NOMO-1 treated with DMSO at 0.1 percent for 48 hours (cell line): ENCODE measurements at regions not wholly inside any gene's neighbourhood (a gene's known extent, or its start where the extent isn't known, plus 50 kb on each side); places are given as distances from the start of the nearest gene placed in this dataset.

ENCODE experiments used
- DNase-seq: peaks from one replicate; lab custom pipeline; 2025; ENCODE audit not compliant: unreplicated experiment; lab: John Stamatoyannopoulos, UW

DNA sequence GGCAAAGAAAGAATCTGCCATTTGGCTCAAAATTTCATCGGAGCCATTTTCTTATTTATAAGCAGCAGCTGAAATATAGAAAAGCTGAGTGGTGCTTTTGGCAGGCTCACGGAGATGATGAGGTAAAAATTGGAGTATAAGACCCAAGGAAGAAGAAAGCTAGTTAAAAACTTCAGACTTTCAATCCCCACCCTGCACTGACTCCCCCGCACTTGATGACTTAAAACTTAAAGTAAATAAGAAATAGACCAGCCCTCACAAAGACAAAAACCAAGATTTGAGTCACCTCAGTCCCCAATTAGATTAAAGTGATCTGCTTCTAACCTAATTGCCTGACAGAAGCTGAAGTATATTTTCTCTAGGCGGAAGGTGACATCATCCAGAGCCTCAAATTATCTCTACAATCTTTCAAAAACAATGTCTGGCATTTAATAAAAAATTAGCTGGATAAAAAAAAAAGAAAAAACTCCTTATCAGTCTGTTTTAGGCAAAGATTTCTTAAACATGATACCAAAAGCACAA is 124.0 kb upstream of the PJA2 start:
- DNase-seq, result no peak

DNA sequence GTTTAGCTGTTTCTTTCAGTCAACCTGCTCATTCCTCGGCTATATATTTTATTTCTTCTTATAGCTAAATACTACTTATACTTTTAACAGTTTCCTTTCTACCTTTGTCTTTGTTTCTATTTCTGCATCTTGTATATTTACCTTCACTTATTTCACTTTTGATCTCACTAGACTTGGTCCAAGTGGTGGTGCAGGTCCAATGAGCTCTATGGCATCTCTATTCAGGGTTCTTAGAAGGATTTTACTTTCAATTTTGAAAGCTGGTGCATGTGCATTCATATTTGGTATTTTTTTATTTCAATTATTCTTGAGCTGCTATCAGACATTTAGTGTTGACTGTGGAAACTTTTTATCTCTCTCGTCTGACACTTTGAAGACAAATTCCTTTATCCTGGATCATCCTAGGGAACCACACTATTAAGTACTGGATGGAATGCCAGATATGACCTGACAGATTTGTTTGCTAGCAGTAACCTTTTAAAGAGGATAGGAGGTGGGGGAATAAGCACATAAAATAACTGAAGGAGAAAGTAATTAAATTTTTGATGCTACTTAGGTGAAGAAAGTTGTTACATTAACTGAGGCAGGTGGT is 123.1 kb upstream of the PJA2 start:
- no peak for DNase-seq

DNA sequence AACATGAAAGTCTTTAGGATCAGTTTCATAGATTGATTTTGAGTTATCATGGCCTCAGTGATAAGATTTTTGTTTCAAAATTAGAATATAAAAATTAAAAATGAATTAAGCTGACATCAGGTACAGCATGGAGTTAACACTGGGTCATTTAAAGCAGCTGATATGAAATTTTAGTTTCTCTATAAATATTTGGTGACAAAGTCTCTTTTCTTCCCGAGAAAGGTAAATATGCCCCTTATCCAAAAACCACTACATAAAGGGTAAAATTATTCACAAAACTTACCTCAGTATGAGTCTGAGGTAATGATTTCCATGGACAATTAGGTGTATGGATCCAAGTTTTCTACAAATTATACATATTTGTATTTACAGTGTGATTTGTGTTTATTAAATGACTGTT is 121.5 kb upstream of the PJA2 start:
- DNase-seq, result no peak

DNA sequence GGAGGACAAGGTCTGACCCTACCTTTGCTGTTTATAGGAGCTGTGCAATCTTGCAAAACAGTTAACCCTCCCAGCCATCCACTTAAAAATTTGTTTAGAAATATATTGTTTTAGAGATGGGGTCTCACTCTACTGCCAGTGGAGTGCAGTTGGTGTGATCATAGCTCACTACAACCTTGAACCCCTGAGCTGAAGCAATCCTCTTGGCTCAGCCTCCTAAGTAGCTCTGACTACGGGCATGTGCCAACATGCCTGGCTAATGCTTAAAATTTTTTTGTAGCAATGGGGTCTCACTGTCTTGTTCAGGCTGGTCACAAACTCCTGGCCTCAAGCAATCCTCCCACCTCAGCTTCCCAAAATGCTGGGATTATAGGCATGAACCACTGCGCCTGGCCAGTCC is 120.2 kb upstream of the PJA2 start:
- no peak for DNase-seq

DNA sequence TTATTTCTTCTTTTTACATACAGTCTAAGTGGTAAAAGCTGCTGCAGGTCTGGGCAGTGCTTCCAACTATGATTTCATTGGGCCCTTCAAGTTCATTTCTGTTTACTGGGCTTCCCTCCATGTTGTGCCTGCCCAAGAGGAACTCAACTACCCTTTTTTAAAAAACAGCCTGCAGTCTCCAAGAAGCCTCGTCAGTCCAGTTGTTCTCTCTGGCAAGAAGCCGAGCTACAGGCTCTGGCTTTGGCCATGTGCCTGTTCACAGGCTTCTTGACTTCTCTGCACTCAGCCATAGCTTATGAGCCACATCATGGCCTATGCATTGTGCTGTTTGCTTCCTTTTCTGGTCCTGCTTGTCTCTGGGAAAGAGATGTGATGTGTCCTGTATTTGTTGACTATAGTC is 119.7 kb upstream of the PJA2 start:
- DNase-seq, result no peak

DNA sequence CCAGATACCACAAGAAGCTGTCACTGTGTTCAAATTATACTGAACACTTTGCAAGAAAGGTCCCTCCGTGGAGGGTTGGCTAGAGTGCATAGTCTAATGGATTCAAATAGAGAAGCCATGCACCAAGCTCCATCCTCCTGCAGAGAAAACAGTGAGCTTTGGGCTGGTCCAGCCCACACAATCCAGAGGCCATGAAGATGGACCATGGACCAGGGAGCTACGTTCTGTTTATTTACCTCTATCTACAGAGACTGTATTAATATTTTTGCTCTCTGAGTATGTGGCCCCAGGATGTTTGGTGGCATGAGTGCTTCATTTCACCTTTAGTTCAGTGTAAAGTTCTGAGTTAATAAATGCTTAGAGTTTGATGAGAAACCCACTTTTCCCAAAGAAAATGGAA is 114.8 kb upstream of the PJA2 start:
- DNase-seq, result no peak

DNA sequence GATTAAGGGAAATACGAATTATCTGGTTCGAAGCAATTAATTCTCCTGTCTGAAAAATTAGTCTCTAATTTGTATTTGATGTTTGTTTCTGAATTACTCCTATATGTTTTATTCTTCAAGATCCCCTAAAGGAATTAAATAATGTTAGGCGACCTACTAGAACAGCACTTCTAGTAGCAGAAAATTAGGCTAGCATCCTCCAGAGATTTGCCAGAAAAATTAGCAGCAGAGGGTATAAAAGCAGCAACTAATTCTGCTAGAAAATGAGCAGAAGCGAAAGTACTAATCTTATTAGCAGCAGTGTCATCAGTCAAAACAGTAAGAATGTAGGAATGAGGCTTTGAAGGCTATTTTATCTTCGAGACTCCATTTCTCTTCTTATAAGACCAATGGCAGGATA is 114.3 kb upstream of the PJA2 start:
- no peak for DNase-seq

DNA sequence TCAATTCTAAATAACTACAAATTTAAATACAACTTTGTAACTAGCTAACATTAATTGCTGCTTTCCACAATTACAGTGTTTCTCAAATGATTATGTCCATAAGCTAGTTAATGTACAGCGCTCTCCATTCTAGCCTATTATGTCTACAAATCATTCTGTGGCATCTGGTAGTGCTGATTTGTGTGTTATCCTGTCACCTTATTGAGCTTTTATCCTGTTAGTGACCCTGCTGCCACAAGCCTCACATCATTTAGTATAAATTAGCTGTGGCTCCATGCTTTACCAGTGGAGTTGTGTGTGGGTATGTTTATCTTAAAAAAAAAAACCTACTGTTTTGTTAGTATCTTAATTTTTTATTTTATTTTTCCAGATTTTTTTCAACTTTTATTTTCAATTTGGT is 112.6 kb upstream of the PJA2 start:
- no peak for DNase-seq

DNA sequence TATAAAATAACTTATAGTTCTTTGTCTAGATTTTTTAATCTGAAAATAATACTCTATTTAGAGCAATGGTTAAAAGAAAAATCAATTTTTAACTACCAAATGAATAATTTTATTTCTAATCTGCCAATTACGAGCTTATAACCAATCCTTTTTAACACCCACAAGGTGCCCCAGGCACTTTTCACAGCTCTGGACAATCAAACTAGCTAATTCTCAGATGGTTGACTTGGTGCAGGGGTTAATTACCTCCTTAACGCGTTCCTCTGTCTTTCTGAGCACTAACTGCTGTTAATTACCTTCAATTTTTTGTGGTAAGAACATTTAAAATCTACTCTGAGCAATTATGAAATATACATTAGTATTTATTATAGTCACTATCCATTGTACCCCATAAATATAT is 109.6 kb upstream of the PJA2 start:
- no peak for DNase-seq

DNA sequence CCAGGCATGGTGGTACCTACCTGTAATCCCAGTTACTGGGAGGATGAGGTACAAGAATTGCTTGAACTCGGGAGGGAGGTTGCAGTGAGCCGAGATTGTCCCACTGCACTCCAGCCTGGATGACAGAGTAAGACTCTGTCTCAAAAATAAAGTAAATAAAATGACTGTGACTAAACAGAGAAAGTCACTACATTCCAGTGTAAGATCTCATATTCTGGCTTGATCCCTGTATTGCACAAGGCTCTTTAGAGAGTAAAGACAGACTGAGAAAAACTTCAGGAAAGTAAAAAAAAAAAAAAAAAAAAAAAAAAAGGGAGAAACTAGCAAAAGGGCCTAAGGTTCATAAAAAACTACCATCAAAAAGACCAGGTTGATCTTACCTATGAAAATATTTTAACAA is 106.6 kb upstream of the PJA2 start:
- no peak for DNase-seq

DNA sequence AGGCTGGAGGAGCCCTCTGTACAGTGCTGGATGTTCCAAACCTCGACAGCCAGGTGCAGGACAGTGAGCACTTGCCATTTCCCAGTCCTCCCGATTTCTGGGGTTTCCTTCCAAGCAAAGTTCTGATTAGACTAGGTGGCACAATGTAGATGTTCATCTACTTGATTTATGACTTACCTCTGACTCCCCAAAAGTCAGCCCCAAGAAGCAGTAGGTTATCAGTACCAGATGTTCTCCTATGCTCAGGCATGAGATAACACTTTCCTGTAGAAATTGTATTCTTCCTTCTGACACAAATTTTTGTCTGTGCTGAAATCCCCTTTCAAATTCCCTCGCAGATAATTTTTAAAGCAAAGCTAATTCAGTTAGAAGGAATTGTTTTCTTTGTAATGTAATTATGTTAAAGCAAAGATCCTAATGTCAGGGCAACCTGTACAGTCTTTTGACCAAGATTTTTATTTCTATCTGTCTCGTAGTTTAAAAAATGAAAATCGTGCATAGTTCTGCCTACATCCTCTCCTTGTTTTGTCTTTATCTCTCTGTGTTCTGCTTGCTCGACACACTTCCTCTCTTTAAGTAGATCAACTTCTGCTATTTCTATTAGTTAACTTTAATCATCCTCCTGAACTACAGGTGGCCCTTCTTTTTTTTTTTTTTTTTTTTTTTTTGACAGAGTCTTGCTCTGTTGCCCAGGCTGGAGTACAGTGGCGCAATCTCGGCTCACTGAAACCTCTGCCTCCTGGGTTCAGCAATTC is 102.4 kb upstream of the PJA2 start:
- peak; percentile 35 for DNase-seq

DNA sequence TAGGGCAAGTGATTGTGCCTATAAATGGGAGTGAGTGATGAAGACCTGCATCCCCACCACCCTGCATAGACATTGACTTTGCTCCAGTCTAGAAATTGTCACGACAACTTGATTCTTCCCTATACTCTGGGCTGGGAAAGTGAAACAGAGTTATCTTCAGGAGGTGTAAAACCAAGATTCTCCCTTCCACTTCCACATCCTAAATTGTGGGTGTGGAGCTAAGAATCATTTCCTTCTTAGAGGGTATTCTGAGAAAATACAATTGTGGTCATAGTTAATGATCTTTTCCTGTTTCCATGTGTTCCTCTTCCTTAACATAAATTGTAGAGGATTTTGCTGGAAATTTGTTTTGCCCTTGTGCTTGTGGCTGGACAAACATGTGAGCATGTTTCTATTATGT is 96.8 kb upstream of the PJA2 start:
- DNase-seq, result peak; percentile 55

DNA sequence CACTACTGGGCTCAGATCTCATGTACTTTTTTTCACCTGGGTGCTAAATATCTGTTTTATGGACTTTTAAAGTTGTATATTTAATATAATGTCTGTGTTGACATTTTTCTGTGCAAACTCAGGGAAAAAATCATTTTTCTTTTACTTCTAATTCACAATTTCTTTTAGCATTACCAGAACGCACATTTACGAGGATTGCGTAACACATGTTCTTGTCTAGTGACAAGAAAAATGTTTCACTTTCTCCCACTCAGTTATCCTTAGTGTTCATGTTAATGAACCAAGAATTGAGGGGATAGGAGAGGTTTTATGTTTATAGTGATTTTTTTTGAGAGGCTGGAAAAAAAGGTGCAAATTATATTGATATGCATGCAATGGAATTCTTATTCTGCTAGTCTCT is 86.3 kb upstream of the PJA2 start:
- peak; percentile 16 for DNase-seq

DNA sequence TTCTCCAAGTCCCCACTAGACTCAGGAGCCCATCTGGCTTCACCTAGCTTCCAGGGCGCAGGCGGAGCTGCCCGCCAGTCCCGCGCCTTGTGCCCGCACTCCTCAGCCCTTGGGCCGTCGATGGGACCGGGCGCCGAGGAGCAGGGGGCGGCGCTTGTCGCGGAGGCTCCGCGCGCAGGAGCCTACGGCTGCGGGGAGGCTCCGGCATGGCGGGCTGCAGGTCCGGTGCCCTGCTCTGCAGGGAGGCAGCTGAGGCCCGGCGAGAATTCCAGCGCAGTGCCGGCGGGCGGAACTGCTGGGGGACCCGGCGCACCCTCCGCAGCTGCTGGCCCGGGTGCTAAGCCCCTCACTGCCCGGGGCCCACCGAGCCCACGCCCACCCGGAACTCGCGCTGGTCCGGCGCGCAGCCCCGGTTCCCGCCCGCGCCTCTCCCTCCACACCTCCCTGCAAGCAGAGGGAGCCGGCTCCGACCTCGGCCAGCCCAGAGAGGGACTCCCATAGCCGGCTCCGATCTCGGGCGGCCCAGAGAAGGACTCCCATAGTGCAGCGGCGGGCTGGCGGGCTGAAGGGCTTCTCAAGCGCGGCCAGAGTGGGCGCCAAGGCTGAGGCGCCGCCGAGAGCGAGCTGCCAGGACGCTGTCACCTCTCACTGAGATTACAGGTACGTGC is 78.1 kb upstream of the PJA2 start:
- DNase-seq, result no peak

DNA sequence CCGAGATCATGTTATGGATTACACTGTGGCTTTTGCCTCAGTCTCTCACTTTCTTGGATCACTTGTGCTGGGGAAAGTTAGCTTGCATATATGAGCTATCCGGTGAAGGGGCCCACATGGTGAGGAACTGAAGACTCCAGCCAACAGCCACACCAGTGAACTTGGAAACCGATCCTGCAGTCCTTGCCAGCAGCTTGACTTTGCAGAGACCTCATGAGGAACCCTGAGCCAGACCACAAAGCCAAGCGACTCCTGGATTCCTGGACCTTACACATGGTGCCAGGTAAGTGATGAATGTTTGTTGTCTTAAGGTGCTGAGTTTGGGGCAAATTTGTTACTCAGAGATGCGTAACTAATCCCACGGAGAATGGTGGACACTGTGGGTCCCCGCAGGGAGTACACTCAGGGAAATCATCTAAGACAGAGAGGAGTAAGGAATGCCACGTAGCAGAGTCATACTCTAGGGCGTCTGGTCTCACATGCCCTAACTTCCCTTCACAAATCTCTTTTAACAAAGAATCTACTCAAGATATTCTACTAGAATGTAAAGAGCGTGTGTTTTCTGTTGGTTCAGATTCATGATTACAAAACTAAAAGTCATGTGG is 76.5 kb upstream of the PJA2 start:
- no peak for DNase-seq

DNA sequence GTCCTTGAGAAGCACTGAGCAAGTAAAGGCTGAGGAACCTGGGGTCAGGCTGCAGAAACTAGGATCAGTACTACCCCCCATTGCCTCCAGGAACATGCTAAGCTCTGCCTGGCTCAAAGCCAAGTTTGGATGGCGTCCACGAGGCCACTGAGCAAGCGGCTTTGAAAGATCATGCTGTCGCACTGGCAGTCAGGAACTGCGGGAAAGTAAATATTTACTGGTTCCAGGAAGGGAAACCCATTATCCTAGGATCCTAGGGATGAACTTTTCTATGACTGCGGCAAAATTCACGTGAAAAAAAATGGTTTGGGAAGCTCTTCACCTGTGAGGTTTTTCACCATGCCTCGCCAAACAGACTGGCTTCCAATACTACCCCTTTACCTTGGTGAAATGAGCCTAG is 75.3 kb upstream of the PJA2 start:
- no peak for DNase-seq

DNA sequence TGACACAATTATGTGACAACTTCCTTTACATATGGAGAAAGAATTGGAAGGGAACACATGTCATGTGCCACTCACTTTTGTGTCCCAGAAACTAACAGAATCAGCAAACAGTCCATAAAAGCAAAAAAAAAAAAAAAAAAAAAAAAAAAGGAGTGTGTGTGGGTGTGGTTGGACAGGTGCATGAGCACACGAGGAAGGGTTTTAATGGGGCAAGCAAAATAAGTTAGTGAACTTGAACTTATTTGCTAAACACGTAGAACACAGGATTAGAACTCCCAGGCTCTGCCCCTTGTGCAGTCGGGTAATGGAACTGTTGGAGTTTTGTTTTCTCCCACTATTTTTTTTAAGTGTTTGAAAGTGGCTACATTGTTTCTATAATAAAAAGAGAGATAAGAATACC is 74.8 kb upstream of the PJA2 start:
- no peak for DNase-seq

DNA sequence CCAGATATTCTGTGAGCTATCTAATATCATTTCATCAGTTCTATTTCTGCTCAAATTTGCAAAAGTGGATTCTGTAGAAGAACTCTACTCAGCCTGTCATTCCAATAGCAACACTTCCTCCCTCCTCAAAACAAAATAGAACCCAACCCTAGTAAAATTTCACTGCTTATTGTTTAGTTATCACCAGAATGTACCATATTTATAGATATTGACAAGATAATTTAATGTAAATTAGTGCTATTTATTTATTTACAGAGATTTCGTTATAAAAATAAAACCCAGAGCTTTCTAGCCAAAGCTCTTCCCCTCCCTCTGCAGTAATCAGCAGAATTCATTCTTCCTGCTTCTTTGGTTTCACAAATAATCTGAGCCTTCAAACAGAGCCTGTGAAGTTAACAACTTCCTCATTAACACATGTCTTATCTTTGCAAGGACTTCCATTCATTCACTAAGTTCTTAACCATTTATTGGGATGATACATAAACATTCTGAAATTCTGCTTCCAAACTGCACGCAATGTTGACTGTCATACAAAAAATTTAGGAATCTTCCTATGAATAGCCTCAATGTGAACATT is 73.7 kb upstream of the PJA2 start:
- DNase-seq, result peak; percentile 79

DNA sequence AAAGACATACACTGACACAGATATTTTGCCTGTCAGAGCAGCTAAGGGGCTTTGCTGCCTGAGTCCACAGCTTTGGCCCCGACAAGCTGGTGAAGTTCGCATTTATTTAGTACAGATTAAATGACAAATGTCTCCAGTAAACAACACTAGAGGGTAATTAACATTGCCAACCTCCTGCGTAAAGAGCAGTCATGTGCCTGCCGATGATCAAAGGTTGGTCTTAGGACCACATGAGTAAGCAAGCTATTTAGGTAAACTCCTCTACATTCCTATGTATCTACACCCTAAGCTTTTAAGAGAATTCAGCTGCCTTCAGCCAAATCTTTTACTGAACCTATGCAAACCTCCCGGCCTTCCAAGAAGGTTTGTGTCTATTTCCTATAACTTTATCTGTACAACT is 73.0 kb upstream of the PJA2 start:
- DNase-seq, result no peak

DNA sequence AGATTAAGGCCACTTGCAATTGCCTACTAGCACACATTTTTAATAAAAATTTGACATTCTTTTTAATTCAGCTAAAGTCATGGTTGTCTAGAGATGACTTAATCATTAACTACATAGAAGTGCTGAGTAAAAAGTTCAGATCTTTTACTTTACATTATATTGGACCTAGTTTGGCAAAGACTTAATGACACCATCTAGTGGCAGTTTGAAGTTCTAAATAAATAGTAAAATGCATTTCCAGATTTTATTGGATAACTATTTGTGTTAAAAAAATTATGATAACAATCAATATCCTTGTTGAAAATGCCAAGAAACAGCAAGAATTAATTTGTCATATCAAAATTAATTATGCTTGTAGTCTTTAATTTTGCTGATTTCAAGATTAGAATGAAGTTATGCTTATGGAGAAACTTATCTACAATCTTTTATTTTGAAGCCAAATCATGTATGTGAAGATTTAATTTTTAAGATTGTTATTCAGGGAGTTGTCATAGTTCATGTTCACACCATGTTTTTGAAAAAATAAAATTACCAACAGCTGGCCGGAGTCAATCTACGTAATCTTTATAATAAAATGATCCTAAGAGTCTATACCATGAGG is 69.6 kb upstream of the PJA2 start:
- no peak for DNase-seq

DNA sequence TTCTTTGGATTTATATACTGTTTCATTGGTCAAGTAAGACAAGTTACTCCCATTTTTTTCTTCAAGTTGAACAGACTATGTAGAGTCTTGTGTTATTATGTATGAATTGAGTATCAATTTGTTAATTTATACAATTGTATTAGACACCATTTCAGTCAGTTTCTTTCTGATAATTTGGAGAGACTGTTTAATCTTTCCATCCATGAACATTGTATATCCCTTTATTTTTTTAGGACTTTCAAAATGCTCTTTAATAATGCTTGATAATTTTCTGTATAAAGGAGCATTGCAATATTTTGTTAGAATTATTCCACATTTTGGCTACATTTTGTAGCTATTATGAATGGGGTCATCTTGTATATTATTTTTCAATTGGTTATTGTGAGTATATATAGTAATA is 69.1 kb upstream of the PJA2 start:
- no peak for DNase-seq
